ENCODE measurements at regions not wholly inside any gene's neighbourhood (a gene's known extent, or its start where the extent isn't known, plus 50 kb on each side); places are given as distances from the start of the nearest gene placed in this dataset.

DNA sequence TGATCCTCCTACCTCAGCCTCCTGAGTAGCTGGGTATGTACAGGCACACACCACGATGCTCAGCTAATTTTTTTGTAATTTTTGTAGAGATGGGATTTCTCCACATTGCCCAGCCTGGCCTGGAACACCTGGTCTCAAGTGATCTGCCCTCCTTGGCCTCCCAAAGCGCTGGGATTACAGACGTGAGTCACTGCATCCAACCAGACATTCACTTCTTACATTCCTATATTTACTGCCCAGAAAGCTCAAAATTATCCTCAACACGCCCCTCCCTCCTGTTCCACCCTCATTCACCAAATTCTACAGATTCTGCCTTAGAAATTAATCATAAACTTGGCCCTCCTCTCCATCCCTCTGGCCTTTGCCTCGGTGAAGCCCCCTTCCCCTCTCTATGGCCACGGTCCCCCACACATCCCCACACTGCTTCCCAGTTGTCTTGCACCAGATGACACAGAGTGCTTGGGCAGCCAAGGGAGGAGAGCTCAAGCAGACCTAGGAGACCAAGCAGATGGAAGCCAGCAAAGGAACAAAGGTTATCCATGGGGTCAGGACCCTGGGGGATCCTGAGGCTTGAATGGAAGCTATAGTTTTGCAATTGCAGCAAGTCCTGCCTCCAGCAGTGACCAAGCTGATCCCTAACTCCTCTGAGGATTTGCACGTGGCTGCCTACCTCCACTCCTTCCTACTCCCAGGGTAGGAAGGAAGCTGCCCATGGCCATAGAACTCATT, 213.2 kb upstream of the FOXN3 start:
- no peak for DNase-seq (ENCODE audit: low read depth)
- H3K4me3 ChIP-seq (ENCODE audit: low read depth, low read length): no peak overlapping the region
- TF ChIP-seq, protein P1, sequence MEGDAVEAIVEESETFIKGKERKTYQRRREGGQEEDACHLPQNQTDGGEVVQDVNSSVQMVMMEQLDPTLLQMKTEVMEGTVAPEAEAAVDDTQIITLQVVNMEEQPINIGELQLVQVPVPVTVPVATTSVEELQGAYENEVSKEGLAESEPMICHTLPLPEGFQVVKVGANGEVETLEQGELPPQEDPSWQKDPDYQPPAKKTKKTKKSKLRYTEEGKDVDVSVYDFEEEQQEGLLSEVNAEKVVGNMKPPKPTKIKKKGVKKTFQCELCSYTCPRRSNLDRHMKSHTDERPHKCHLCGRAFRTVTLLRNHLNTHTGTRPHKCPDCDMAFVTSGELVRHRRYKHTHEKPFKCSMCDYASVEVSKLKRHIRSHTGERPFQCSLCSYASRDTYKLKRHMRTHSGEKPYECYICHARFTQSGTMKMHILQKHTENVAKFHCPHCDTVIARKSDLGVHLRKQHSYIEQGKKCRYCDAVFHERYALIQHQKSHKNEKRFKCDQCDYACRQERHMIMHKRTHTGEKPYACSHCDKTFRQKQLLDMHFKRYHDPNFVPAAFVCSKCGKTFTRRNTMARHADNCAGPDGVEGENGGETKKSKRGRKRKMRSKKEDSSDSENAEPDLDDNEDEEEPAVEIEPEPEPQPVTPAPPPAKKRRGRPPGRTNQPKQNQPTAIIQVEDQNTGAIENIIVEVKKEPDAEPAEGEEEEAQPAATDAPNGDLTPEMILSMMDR (IDR thresholded peaks at IDR 0.05; ENCODE audit: control insufficient read depth, extremely low read depth, insufficient read depth): no peak

DNA sequence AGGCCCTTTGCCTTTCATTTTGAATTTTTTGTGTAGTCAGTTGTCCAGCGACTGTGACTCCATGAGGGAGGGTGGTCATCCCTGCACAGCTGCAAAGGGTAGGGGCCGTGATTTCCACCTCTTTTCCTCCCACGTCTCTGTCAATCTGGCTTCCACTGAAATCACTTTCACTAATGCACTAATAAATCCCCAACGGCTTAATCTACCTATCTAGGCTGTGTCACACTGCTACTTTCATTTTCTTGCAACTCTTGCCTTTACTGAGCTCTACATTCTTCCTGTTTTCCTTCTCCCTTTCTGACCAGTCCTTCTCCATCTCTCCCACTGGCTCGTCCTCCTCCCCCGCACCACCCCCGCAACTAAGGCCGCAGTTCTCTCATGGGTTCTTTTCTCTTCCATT, 212.3 kb upstream of the FOXN3 start:
- DNase-seq (ENCODE audit: low read depth): no peak
- TF ChIP-seq, protein P1 (IDR thresholded peaks at IDR 0.05; ENCODE audit: control insufficient read depth, extremely low read depth, insufficient read depth): no peak
- no peak overlapping the region for H3K4me3 ChIP-seq (ENCODE audit: low read depth, low read length)

DNA sequence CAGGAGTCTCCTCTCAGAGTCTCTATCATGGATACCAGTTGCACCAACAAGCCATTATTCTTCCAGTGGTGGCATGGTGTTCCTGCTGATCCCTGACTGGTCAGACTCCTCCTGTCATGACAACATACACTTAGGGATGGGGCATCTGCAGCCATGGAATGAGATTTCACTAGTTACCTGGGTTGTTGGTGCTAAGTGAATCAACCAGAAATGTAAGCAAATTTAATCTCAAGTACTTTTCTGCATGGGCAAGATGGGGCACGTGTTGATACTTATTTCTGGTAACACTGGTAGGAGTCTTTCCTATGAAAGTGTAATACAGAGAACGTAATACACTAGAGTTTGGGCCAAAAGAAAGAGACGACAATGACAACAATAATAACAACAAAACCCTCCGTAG, 211.5 kb upstream of the FOXN3 start:
- no peak overlapping the region for H3K4me3 ChIP-seq (ENCODE audit: low read depth, low read length)
- no peak for DNase-seq (ENCODE audit: low read depth)
- TF ChIP-seq, protein P1 (IDR thresholded peaks at IDR 0.05; ENCODE audit: control insufficient read depth, extremely low read depth, insufficient read depth): no peak

DNA sequence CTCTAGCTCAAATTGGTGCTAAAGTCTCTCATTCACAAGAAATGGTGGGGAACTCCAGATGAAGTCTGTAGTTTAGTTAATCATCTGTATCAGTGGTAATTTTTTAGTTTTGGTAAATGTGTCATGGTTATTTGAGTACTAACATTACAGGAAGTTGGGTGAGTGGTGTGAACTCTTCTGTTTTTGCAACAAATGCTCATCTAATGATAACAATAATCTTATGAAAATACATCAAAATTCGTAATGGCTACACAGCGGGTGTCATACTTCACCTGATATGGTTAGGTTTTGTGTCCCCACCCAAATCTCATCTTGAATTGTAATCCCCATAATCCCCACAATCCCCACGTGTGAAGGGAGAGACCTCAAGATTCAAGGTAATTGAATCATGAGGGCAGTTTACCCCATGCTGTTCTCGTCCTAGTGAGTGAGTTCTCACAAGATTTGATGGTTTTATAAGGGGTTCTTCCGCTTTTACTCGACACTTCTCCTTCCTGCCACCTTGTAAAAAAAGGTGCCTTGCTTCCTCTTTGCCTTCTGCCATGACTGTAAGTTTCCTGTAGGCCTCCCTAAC, 209.3 kb upstream of the FOXN3 start:
- TF ChIP-seq, protein P1 (IDR thresholded peaks at IDR 0.05; ENCODE audit: control insufficient read depth, extremely low read depth, insufficient read depth): no peak
- no peak for DNase-seq (ENCODE audit: low read depth)

DNA sequence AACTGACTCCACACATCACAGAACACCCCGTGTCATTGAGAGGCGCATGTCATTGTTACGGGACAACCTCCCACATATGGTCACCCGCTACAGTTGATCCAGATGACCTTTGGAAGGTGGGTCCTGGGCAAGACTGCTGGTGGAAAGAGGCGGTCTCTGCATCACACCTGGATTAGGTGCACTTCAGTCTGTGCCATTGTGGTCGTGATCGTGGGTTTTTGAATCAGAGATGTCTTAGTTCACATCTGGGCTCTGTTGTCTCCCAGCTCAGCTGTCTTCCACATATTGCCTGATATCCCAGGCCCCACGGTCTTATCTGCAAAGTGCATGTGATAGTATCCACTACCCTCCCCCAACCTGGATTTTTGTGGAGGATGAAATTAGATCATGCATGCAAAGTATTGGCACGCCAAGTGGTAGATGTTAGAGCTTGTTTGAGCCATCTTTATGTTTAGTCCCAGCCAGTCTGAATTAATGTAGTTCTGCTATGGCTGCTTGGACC, 208.7 kb upstream of the FOXN3 start:
- DNase-seq (ENCODE audit: low read depth): no peak
- TF ChIP-seq, protein P1 (IDR thresholded peaks at IDR 0.05; ENCODE audit: control insufficient read depth, extremely low read depth, insufficient read depth): no peak
- H3K4me3 ChIP-seq (ENCODE audit: low read depth, low read length): no peak overlapping the region

More for the DNA sequence above, 209.3 kb upstream of the FOXN3 start:
- no peak overlapping the region for H3K4me3 ChIP-seq (ENCODE audit: low read depth, low read length)

DNA sequence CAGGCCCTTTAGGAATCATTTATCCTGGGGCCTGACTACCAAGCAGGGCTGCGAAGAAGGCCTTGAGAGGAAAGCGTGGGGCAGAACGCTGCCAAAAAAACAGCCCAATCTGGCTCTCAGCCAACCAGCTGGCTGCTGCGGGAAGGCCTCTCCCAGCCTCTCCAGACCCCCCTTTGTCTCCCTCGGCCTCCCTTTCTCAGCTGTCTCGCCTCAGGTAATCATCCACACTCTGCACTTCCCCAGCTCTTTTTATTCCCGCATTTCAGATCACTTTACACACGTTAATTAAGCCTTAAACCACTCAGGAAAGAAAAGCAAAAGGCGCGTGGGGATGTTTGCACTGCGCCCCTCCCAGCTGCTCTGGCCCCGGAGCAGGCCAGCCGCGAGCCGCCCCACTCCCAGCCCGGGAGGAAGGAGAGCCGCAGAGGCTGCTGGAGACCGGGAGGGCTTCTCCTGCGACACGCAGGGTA, 208.2 kb upstream of the FOXN3 start:
- DNase-seq (ENCODE audit: low read depth): no peak
- H3K4me3 ChIP-seq (ENCODE audit: low read depth, low read length): no peak overlapping the region
- TF ChIP-seq, protein P1 (IDR thresholded peaks at IDR 0.05; ENCODE audit: control insufficient read depth, extremely low read depth, insufficient read depth): no peak
